Upper lobe of right lung (tissue), 1 donor: ENCODE measurements at regions not wholly inside any gene's neighbourhood (a gene's known extent, or its start where the extent isn't known, plus 50 kb on each side); places are given as distances from the start of the nearest gene placed in this dataset.

Source experiments
- ATAC-seq: fragments of 200-7000 bp; cut with Tn5 transposase; one replicate; pipeline ENCODE4 v1.9.1; 2020; ENCODE audit warnings: mild to moderate bottlenecking, moderate library complexity
- DNase-seq: peaks from one replicate; pipeline ENCODE4 v3.0.0-alpha.2; 2020
- H3K27ac ChIP-seq: fragments of 200-600 bp; one replicate; pipeline ENCODE4 v1.8.0; 2022
- H3K27me3 ChIP-seq: fragments of 200-600 bp; one replicate; pipeline ENCODE4 v1.8.0; 2022; ENCODE audit warnings: mild to moderate bottlenecking
- H3K36me3 ChIP-seq: fragments of 200-600 bp; one replicate; pipeline ENCODE4 v1.8.0; 2022
- H3K4me1 ChIP-seq: fragments of 200-600 bp; one replicate; pipeline ENCODE4 v1.8.0; 2022
- H3K4me3 ChIP-seq: fragments of 200-600 bp; one replicate; pipeline ENCODE4 v1.8.0; 2022; ENCODE audit warnings: mild to moderate bottlenecking
- H3K9me3 ChIP-seq: fragments of 200-600 bp; one replicate; pipeline ENCODE4 v1.8.0; 2022
- intact Hi-C: fragments of 100-400 bp; cut with DNase I; formaldehyde crosslinking; loops from one replicate; pipeline ENCODE4 v1.11.0; 2022
- TF ChIP-seq, protein P1 (sequence below): fragments of 200-600 bp; IDR thresholded peaks from one replicate; pipeline ENCODE4 v1.8.0; 2022; ENCODE audit warnings: antibody characterized with exemption
- donor health status: DM: no; HTN: yes; CAD: no; lungs with severe emphysema.

DNA sequence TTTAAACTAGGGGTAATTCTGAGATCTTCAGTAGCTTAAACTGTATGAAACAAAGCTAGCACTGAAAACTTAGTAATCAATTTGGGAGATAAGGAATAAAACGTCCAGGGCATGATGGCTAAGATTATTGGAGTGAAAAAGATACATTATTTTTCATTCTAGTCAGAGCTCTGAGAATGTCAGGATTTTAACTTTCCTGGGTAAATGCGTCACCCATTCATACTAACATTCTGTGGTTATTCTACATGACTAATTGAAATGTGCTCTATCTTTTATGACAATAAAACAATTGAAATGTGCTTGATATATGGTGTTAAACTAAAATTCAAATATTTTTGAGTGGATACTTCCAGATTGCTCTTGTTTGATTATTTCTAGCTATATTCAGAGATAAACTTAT lies 626.0 kb downstream of the EDEM1 start:
- Histone ChIP-seq H3K4me1 (no peaks in the 10 kb centered on the region), H3K36me3 (no peaks in the 10 kb centered on the region), H3K27ac (no peak overlapping the region), H3K4me3 (no peak overlapping the region), H3K9me3 (no peaks in the 10 kb centered on the region), H3K27me3 (no peaks in the 10 kb centered on the region)
- ATAC-seq (no peak), DNase-seq (no peak)
- TF ChIP-seq, protein P1, sequence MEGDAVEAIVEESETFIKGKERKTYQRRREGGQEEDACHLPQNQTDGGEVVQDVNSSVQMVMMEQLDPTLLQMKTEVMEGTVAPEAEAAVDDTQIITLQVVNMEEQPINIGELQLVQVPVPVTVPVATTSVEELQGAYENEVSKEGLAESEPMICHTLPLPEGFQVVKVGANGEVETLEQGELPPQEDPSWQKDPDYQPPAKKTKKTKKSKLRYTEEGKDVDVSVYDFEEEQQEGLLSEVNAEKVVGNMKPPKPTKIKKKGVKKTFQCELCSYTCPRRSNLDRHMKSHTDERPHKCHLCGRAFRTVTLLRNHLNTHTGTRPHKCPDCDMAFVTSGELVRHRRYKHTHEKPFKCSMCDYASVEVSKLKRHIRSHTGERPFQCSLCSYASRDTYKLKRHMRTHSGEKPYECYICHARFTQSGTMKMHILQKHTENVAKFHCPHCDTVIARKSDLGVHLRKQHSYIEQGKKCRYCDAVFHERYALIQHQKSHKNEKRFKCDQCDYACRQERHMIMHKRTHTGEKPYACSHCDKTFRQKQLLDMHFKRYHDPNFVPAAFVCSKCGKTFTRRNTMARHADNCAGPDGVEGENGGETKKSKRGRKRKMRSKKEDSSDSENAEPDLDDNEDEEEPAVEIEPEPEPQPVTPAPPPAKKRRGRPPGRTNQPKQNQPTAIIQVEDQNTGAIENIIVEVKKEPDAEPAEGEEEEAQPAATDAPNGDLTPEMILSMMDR = no peak
- intact Hi-C loops = no loop called here

DNA sequence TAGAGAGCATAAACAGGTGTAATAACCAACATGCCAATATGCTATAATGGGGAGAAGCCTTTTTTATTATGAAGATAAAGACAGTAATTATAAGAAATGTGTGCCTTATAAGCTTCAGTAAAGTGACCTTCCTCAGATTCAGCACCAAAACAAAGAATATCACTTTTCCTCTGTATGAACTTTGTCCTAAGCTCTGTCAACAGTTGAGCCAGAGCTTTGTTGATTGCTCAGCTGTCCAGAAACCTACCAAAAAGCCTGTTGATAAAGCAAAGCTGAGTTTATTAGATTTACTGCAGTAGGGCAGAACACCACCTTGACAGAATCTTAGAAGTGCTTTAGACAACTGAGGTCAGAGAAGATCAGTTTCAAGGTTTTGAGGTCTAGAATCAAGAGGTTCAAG lies 635.3 kb downstream of the EDEM1 start:
- H3K4me3 ChIP-seq = no peak overlapping the region
- no peaks in the 10 kb centered on the region for H3K27me3 ChIP-seq
- ATAC-seq (no peak), DNase-seq (no peak)
- no peak overlapping the region for H3K27ac ChIP-seq
- no peaks in the 10 kb centered on the region for H3K4me1 ChIP-seq
- no peaks in the 10 kb centered on the region for H3K36me3 ChIP-seq
- H3K9me3 ChIP-seq = no peaks in the 10 kb centered on the region
- intact Hi-C loops = no loop called here
- TF ChIP-seq, protein P1 = no peak

DNA sequence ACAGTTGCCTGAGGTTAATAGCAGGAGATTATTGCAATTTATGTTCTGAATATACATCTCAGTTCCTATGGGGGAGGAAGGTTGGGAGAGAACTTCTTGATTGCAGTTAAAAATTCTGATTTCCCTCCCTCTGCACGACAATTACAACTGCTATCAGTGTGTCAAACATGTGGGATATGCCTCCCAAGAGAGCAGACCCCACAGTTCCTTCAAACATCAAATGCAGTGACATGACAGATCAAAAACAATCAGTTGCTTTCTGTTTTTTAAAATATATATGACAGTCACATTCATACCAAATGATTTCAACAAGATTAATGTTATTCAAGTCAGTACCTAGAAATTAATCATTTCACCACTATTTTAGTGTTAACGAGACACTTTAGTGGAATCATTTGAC lies 639.0 kb downstream of the EDEM1 start:
- Histone ChIP-seq H3K4me1 (no peaks in the 10 kb centered on the region), H3K9me3 (no peaks in the 10 kb centered on the region), H3K36me3 (no peaks in the 10 kb centered on the region), H3K27ac (no peak overlapping the region), H3K4me3 (no peak overlapping the region), H3K27me3 (no peaks in the 10 kb centered on the region)
- intact Hi-C loops = no loop called here
- ATAC-seq (no peak), DNase-seq (no peak)
- TF ChIP-seq, protein P1 = no peak

DNA sequence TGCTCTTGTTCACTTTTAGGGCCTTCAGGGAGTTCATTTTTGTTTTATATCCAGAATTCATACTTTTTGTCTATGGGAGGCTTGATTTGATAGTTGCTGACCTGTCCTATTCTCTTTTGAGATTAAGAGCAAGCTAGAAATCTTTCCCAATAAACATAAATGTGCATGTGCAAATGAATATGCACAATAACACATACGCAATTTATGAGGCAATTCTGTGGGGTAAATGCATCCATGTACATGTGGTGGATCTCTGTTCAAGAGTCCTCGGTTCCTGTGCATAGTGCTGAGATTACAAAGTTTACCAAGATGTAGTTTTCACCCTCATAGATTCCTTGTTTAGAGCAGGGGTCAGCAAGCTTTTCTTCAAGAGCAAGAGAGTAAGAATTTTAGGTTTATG lies 640.7 kb downstream of the EDEM1 start:
- TF ChIP-seq, protein P1 = no peak
- intact Hi-C loops = no loop called here
- Histone ChIP-seq H3K4me3 (no peak overlapping the region), H3K9me3 (no peaks in the 10 kb centered on the region), H3K4me1 (no peaks in the 10 kb centered on the region), H3K36me3 (no peaks in the 10 kb centered on the region), H3K27ac (no peak overlapping the region), H3K27me3 (no peaks in the 10 kb centered on the region)
- no peak for ATAC-seq
- no peak for DNase-seq

DNA sequence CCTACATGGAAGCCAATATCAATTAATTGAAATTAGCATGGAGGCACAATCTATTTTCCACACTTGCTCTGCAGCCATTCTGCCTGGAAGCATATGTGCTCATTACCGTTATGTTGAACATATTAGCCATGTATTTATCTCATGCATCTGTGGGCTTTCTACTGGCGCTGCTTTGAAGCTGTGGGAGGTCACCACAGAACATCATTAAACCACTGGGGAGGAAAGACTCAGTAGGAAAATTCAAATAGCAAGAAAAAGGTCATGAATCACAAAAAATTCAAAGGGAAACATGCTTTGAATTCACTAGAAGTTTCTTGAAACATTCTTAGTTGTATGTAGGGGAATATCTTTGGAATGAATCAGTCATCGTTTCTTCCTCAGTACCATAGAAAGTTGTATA lies 652.5 kb downstream of the EDEM1 start:
- Histone ChIP-seq H3K4me3 (no peak overlapping the region), H3K36me3 (no peaks in the 10 kb centered on the region), H3K27ac (no peak overlapping the region), H3K27me3 (no peaks in the 10 kb centered on the region), H3K9me3 (no peaks in the 10 kb centered on the region), H3K4me1 (no peaks in the 10 kb centered on the region)
- no peak for ATAC-seq
- TF ChIP-seq, protein P1 = no peak
- no peak for DNase-seq
- intact Hi-C loops = no loop called here

DNA sequence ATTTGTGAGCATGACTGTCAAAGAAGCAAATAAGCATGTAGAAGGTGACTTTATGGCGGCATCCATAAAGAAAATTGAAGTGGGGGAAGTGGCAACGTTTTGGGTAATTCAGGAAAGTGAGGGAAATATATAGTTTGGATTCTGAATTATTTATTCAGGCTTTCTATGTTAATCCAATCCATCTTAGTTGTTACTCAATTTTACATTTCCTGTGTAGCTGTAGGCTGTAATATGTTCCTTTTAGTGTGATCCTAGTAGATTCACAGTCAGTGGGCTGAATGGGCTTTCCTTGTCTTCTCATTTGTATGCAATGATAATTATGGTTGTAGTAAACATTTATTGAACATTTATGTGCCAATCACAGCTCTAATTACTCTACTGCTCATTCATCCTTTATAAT lies 654.1 kb downstream of the EDEM1 start:
- ATAC-seq = no peak
- Histone ChIP-seq H3K4me3 (no peak overlapping the region), H3K27ac (no peak overlapping the region), H3K4me1 (no peaks in the 10 kb centered on the region), H3K27me3 (no peaks in the 10 kb centered on the region), H3K36me3 (no peaks in the 10 kb centered on the region), H3K9me3 (no peaks in the 10 kb centered on the region)
- no peak for DNase-seq
- intact Hi-C loops = no loop called here
- TF ChIP-seq, protein P1 = no peak
